MV-4-11 (cell line): ENCODE measurements at regions not wholly inside any gene's neighbourhood (a gene's known extent, or its start where the extent isn't known, plus 50 kb on each side); places are given as distances from the start of the nearest gene placed in this dataset.

Source experiments
- DNase-seq: peaks from one replicate; lab custom pipeline; 2025; lab: John Stamatoyannopoulos, UW

- no peak for DNase-seq
Observed at GRCh38 chr16:86443508-86444147, 66.7 kb upstream of the FOXF1 start.

GRCh38 chr16:86444261-86444660, 66.1 kb upstream of the FOXF1 start:
- DNase-seq = no peak

GRCh38 chr16:86444661-86445060, 65.7 kb upstream of the FOXF1 start:
- no peak for DNase-seq

- DNase-seq = no peak
Observed at GRCh38 chr16:86446279-86446678, 64.0 kb upstream of the FOXF1 start.

- DNase-seq = no peak
Observed at GRCh38 chr16:86447228-86447627, 63.1 kb upstream of the FOXF1 start.

- peak; percentile 89 for DNase-seq
Observed at GRCh38 chr16:86448306-86448890, 61.9 kb upstream of the FOXF1 start.

- peak; percentile 40 for DNase-seq
Observed at GRCh38 chr16:86449446-86450095, 60.8 kb upstream of the FOXF1 start.

- no peak for DNase-seq
Observed at GRCh38 chr16:86450691-86451090, 59.6 kb upstream of the FOXF1 start.

GRCh38 chr16:86452451-86452850, 57.9 kb upstream of the FOXF1 start:
- DNase-seq = no peak

GRCh38 chr16:86455116-86455515, 55.2 kb upstream of the FOXF1 start:
- no peak for DNase-seq

GRCh38 chr16:86455640-86456039, 54.7 kb upstream of the FOXF1 start:
- DNase-seq = no peak

GRCh38 chr16:86457501-86458148, 52.7 kb upstream of the FOXF1 start:
- DNase-seq = no peak

GRCh38 chr16:86458149-86458777, 52.1 kb upstream of the FOXF1 start:
- no peak for DNase-seq

GRCh38 chr16:86459266-86459665, 51.1 kb upstream of the FOXF1 start:
- DNase-seq = no peak
